Sigmoid colon (tissue), 6 donors: ENCODE measurements at regions not wholly inside any gene's neighbourhood (a gene's known extent, or its start where the extent isn't known, plus 50 kb on each side); places are given as distances from the start of the nearest gene placed in this dataset.
"Not testable (repeated sequence)": the region's sequence is repeated elsewhere in the genome, so short reads cannot be mapped to it uniquely, and the experiment has no call there.

Experiments
- DNase-seq: peaks from one replicate; pipeline ENCODE4 v3.0.0-alpha.2; 2019
- H3K27ac ChIP-seq, 4 donors: fragments of 200-600 bp; sonication (generic); one replicate each; pipeline ENCODE4 v1.5.1; 2016 to 2019; ENCODE audit warnings: mild to moderate bottlenecking in 1 of 4
- H3K27me3 ChIP-seq, 3 donors: fragments of 200-600 bp; sonication (generic); one replicate each; pipeline ENCODE4 v1.5.1; 2019; ENCODE audit warnings: mild to moderate bottlenecking in 1 of 3
- H3K36me3 ChIP-seq, 4 donors: fragments of 200-600 bp; sonication (generic); one replicate each; pipeline ENCODE4 v1.5.1; 2016 to 2019
- H3K4me1 ChIP-seq, 4 donors: fragments of 200-600 bp; sonication (generic); one replicate each; pipeline ENCODE4 v1.5.1; 2017 to 2019
- H3K4me3 ChIP-seq, 4 donors: fragments of 200-600 bp; sonication (generic); one replicate each; pipeline ENCODE4 v1.5.1; 2017 to 2019; ENCODE audit warnings: mild to moderate bottlenecking in 2 of 4, moderate library complexity in 1 of 4
- H3K9me3 ChIP-seq, 4 donors: fragments of 200-600 bp in 3 of 4; sonication (generic) in 3 of 4; one replicate each; pipeline versions ENCODE4 v1.5.1 to v1.6.1; 2013 to 2019
- EP300 ChIP-seq, 4 donors: sonication (generic); formaldehyde crosslinking; IDR thresholded peaks; one replicate each; pipeline ENCODE4 v1.6.1; 2017; ENCODE audit warnings: antibody characterized with exemption in 4 of 4
- POLR2A ChIP-seq, 2 donors: fragments of 450-650 bp; IDR thresholded peaks; one replicate each; pipeline ENCODE4 v1.6.1; 2016; ENCODE audit warnings: antibody characterized with exemption in 2 of 2, mild to moderate bottlenecking in 2 of 2, moderate library complexity in 2 of 2
- POLR2AphosphoS5 ChIP-seq, 4 donors: sonication (generic); formaldehyde crosslinking; IDR thresholded peaks; one replicate each; pipeline ENCODE4 v1.6.1; 2017; ENCODE audit warnings: antibody characterized with exemption in 4 of 4
- WGBS, 2 donors: extraction: QIAGEN DNeasy Blood & Tissue Kit; methylation state at CpG; one replicate each; pipeline ENCODE4 v1.1.7; 2013; 5-methylcytosine and 5-hydroxymethylcytosine counted together
- intact Hi-C: fragments of 100-400 bp; cut with DNase I; formaldehyde crosslinking; loops from one replicate; pipeline ENCODE4 v1.15.1; 2023
- TF ChIP-seq, protein P1 (sequence below), 4 experiments: fragments of 450-650 bp in 3 of 4; fragments of 200-600 bp in 1 of 4; IDR thresholded peaks; one replicate each; pipeline ENCODE4 v1.5.1; 2016 to 2019; ENCODE audit warnings: antibody characterized with exemption in 4 of 4, mild to moderate bottlenecking in 3 of 4, moderate library complexity in 2 of 4
- donor health status: healthy with polysubstance abuse.
- donor health status: healthy.

DNA sequence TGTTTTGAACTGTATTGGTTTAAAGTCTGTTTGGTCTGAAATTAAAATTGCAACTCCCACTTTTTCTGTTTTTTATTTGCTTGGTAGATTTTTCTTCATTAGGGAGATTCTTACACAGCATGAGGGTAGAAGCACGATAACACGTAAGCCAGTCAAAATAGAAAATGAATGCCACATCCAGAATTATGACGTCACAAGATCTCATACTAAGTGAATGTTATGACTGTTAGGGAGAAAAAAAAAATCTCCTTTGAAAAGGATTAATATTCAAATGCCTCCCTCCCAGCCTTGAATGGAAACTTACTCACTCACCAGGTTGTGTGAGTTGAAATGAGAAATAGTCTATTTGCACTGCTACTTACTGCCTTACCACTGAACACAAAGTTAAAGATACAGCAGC lies 670.8 kb downstream of the TFAP2A start:
- intact Hi-C loops, result no loop called here
- no peak for DNase-seq
- TF ChIP-seq POLR2AphosphoS5 (IDR thresholded peaks at IDR 0.05), result no peak
- no peak for TF ChIP-seq EP300 (IDR thresholded peaks at IDR 0.05)
- no peak for TF ChIP-seq POLR2A (IDR thresholded peaks at IDR 0.05)
- TF ChIP-seq, protein P1, sequence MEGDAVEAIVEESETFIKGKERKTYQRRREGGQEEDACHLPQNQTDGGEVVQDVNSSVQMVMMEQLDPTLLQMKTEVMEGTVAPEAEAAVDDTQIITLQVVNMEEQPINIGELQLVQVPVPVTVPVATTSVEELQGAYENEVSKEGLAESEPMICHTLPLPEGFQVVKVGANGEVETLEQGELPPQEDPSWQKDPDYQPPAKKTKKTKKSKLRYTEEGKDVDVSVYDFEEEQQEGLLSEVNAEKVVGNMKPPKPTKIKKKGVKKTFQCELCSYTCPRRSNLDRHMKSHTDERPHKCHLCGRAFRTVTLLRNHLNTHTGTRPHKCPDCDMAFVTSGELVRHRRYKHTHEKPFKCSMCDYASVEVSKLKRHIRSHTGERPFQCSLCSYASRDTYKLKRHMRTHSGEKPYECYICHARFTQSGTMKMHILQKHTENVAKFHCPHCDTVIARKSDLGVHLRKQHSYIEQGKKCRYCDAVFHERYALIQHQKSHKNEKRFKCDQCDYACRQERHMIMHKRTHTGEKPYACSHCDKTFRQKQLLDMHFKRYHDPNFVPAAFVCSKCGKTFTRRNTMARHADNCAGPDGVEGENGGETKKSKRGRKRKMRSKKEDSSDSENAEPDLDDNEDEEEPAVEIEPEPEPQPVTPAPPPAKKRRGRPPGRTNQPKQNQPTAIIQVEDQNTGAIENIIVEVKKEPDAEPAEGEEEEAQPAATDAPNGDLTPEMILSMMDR (IDR thresholded peaks at IDR 0.05), result no peak

DNA sequence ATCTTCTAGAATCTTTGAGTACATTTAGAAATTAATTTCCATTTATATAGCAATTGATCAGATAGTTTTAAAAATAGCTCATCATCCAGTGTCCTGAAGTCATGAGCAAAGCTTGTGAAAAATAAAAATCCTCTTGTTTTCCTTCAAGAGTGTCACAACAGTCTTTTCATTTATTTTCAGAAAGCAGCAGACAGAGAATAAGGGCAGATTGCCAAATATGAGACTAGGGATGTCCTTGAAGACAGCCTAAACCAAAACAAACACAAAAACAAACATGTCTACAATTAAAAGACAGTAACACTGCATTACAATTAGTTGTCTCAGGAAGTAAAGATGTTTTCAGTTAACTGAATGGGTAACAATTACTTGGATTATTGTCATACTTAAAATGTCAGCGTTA lies 682.8 kb downstream of the TFAP2A start:
- Histone ChIP-seq H3K4me3 (no peak overlapping the region), H3K9me3 (no peaks in the 10 kb centered on the region), H3K27me3 (no peaks in the 10 kb centered on the region), H3K4me1 (no peaks in the 10 kb centered on the region), H3K36me3 (no peaks in the 10 kb centered on the region), H3K27ac (no peak overlapping the region)
- DNase-seq, result no peak
- TF ChIP-seq, protein P1 (IDR thresholded peaks at IDR 0.05), result no peak
- TF ChIP-seq POLR2AphosphoS5 (IDR thresholded peaks at IDR 0.05) (no peak), POLR2A (IDR thresholded peaks at IDR 0.05) (no peak), EP300 (IDR thresholded peaks at IDR 0.05) (no peak)
- intact Hi-C loops, result no loop called here
- WGBS, 2 donors, result 69 to 70% methylated on average over 1 of the region's 1 CpG

More for the DNA sequence above, 670.8 kb downstream of the TFAP2A start:
- Histone ChIP-seq H3K27ac (no peak overlapping the region), H3K4me3 (no peak overlapping the region), H3K27me3 (no peaks in the 10 kb centered on the region), H3K9me3 (no peaks in the 10 kb centered on the region), H3K4me1 (no peaks in the 10 kb centered on the region), H3K36me3 (no peaks in the 10 kb centered on the region)
- 93 to 95% methylated on average over 3 of the region's 3 CpGs for WGBS, 2 donors

DNA sequence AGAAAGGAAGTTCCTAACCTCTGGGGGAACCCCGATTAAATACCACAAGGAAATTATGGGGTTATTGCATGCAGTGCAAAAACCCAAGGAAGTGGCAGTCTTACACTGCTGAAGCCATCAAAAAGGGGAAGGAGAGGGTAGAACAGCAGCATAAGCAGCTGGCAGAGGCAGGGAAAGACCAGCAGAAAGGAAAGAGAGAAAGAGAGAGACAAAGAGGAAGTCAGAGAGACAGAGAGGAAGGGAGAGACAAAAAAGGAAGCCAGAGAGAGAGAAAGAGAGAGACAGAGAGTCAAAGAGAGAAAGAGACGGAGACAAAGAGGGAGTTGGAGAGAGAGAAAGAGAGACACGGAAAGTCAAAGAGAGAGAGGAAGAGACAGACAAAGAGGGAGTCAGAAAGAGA lies 689.1 kb downstream of the TFAP2A start:
- WGBS, 2 donors, result 67 to 88% methylated on average over 3 of the region's 3 CpGs
- intact Hi-C loops, H3K36me3 ChIP-seq, H3K9me3 ChIP-seq, H3K4me1 ChIP-seq, H3K27me3 ChIP-seq, DNase-seq, H3K27ac ChIP-seq, H3K4me3 ChIP-seq: not testable (repeated sequence)

DNA sequence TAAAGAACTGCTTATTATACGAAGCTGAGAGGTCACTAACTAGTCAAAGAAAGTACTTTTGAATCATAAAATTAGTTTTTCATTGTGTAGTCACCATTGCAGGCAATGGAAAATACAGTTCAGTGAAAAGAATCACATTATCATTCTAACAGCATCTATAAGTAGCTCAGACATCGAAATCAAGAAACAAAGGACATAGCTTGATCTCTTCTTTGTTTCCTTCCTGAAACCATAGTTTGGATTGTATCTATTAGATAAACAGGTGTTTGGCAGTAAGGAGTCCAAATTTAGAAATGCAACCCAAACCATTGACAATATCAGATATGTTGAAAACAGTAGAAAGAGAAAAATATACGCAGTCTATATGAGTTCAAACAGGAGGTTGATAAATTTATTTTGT lies 697.3 kb downstream of the TFAP2A start:
- Histone ChIP-seq H3K4me3 (no peak overlapping the region), H3K9me3 (no peaks in the 10 kb centered on the region), H3K36me3 (no peaks in the 10 kb centered on the region), H3K4me1 (no peaks in the 10 kb centered on the region), H3K27ac (no peak overlapping the region), H3K27me3 (no peaks in the 10 kb centered on the region)
- no peak for DNase-seq
- intact Hi-C loops, result no loop called here
- WGBS, 2 donors, result 66 to 71% methylated on average over 3 of the region's 3 CpGs
- no peak for TF ChIP-seq POLR2A (IDR thresholded peaks at IDR 0.05)
- TF ChIP-seq POLR2AphosphoS5 (IDR thresholded peaks at IDR 0.05), result no peak
- TF ChIP-seq EP300 (IDR thresholded peaks at IDR 0.05), result no peak
- TF ChIP-seq, protein P1 (IDR thresholded peaks at IDR 0.05), result no peak

DNA sequence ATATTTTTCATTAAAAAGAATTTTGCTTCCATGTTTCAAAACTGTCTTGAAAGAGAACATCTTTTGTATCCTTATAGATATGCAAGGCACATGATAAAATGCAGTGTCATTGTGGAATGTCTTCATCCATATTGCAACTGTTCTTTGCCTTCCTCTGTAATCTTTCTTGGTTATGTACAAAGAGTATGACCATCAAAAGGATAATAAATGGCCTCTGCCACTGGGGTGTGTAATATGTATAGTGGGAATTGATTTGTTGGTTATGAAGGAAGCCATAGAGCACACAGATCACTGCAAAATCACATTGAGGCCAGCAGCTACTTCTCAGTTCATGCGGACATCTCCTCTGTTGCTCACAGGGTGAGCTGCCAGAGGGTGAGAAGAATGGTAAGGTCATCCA lies 703.5 kb downstream of the TFAP2A start:
- Histone ChIP-seq H3K4me3 (no peak overlapping the region), H3K36me3 (no peaks in the 10 kb centered on the region), H3K9me3 (no peaks in the 10 kb centered on the region), H3K27ac (no peak overlapping the region), H3K27me3 (no peaks in the 10 kb centered on the region), H3K4me1 (no peaks in the 10 kb centered on the region)
- TF ChIP-seq POLR2AphosphoS5 (IDR thresholded peaks at IDR 0.05) (no peak), EP300 (IDR thresholded peaks at IDR 0.05) (no peak)
- intact Hi-C loops, result no loop called here
- 82 to 88% methylated on average over 1 of the region's 1 CpG for WGBS, 2 donors
- no peak for DNase-seq

DNA sequence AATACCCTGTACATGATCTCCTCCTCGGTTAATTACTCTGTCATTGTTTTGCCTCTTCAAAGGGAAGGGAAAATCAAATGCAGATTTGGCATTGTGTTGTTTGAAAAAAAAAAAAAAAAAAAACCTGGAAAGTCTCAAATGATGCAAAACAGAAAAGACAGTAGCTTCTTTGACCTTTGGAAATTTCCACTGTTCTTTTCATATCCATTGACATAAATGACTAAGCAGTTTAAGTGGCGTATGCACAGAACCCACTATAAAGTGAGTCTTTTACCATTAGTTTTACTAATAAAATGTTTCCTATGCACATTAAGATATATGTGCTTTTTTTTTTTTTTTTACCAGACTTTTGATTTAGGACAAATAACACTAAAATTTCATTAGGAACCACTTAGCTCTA lies 704.3 kb downstream of the TFAP2A start:
- no peaks in the 10 kb centered on the region for H3K9me3 ChIP-seq
- no peaks in the 10 kb centered on the region for H3K27me3 ChIP-seq
- no peak overlapping the region for H3K4me3 ChIP-seq
- intact Hi-C loops, result no loop called here
- no peaks in the 10 kb centered on the region for H3K4me1 ChIP-seq
- no peaks in the 10 kb centered on the region for H3K36me3 ChIP-seq
- TF ChIP-seq POLR2AphosphoS5 (IDR thresholded peaks at IDR 0.05), result no peak
- TF ChIP-seq, protein P1 (IDR thresholded peaks at IDR 0.05), result no peak
- TF ChIP-seq POLR2A (IDR thresholded peaks at IDR 0.05), result no peak
- TF ChIP-seq EP300 (IDR thresholded peaks at IDR 0.05), result no peak
- H3K27ac ChIP-seq, result no peak overlapping the region
- no peak for DNase-seq
- 63 to 68% methylated on average over 2 of the region's 2 CpGs for WGBS, 2 donors
